Head of caudate nucleus (tissue), 42 donors: ENCODE measurements at regions not wholly inside any gene's neighbourhood (a gene's known extent, or its start where the extent isn't known, plus 50 kb on each side); places are given as distances from the start of the nearest gene placed in this dataset.
A peak's percentile ranks its signal among the peaks of the same experiment; 100 is the strongest.
"Not testable (repeated sequence)": the region's sequence is repeated elsewhere in the genome, so short reads cannot be mapped to it uniquely, and the experiment has no call there.

ENCODE experiments used
- DNase-seq, 42 donors: peaks; one replicate each; pipeline versions ENCODE4 v3.0.0 to v3.0.0-alpha.2; 2020 to 2021; ENCODE audit warnings: mixed read lengths in 7 of 42
- intact Hi-C: fragments of 100-400 bp; cut with DNase I; formaldehyde crosslinking; loops from one replicate; pipeline ENCODE4 v1.15.0; 2022

- intact Hi-C loops = no loop called here
- DNase-seq = no peak
These were observed 147.0 kb downstream of the APIP start for GRCh38 chr11:34769224-34769623.

DNA sequence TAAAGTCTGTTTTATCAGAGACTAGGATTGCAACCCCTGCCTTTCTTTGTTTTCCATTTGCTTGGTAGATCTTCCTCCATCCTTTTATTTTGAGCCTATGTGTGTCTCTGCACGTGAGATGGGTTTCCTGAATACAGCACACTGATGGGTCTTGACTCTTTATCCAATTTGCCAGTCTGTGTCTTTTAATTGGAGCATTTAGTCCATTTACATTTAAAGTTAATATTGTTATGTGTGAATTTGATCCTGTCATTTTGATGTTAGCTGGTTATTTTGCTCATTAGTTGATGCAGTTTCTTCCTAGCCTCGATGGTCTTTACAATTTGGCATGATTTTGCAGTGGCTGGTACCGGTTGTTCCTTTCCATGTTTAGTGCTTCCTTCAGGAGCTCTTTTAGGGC is 141.7 kb downstream of the EHF start:
- intact Hi-C loops, DNase-seq: not testable (repeated sequence)

- DNase-seq = no peak
- intact Hi-C loops = no loop called here
These were observed 137.4 kb downstream of the EHF start for GRCh38 chr11:34758262-34758661.

GRCh38 chr11:34757026-34757451 is 136.1 kb downstream of the EHF start:
- DNase-seq = no peak
- intact Hi-C loops = no loop called here

DNA sequence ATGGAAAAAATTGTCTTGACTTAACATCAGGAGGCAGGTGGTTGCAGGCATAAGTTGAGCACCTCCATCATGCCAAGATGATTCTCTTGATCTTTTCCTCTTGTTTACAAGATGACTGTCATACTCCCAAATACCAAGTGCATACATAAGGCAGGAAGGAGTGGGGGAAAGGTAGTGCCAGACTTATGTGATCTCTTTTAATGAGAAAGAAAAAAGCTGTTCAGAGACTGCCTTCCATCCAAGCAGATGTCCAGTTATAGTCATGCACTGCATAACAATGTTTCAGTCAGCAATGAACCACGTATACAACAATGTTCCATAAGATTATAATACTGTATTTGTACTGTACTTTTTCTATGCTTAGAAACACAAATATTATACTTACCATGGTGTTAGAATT is 135.7 kb downstream of the EHF start:
- intact Hi-C loops = no loop called here
- no peak for DNase-seq

GRCh38 chr11:34755671-34756070 is 134.8 kb downstream of the EHF start:
- DNase-seq = peak; percentile 6 to 84 (median 55)
- intact Hi-C loops = no loop called here

GRCh38 chr11:34754171-34754823 is 133.4 kb downstream of the EHF start:
- DNase-seq = no peak
- intact Hi-C loops = no loop called here

DNA sequence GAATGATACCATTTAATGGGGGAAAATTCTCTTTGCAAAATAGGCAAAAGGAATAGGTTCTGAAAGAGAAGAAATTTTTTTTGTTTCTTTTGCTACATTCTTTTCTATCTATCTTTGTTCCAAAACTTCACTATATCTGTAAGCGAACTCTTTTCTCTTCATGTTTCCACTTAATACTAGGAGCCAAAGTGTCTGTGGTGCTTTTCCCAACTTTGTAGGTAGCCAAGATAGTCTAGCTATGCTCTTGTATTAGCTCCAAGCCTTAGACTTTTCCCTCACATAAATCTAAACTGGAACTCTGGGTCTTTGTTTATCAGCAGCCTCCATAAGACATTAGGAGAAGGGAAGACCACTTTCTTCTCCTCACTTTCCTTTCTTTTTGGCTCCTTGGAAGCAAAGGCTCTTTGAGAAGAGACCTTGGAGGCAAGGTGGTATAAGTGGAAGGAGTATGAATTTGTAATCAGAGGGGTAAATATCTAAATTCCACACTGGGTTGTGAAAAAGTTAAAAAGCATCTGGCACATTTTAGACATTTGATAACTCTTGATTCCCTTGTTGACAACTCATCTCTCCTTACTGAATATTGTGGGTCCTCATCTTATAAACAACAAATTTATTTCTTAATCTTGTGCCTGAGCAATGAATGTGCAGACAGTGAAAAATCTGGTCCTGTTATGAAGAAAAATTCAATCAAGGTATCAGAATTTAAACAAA is 130.0 kb downstream of the EHF start:
- intact Hi-C loops = no loop called here
- DNase-seq = no peak

DNA sequence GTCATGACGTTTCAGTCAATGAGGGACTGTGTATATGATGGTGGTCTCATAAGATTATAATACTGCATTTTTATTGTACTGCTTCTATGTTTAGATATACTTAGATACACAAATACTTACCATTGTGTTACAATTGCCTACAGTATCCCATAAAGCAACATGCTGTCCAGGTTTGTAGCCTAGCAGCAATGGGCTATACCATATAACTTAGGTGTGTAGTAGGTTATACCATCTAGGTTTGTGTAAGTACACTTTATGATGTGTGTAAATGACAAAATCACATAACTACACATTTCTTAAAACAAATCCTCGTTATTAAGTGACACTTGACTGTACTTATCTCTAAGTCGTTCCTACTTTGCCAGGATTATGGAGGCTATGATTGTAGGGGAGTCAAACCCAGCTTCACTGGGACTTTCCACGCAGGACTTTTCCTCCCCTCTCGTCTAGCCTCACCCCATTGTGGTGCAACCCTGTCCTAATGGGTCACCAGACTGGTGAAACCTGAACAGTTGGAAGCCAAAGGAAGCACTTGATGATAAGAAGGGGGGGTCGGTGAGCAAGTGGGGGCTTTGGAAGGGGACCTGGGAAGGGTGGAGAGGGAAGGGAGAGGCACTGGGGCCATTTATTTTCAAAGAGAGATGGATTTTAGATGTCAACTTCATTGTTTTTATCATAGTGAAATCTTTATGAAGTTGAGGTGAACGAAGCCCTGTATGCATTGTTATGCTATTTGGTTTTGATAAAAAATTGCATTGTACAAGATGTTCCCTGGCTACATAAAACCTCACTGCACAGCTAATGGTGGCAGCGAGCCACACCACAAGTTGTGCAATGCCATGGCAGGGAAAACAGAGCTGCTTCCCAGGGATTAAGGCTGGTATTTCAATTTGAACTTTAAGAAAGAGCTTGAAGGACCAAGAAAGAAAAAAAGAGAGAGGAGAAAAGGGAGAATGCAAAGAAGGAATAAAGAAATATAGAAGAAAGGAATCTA is 129.1 kb downstream of the EHF start:
- intact Hi-C loops = no loop called here
- DNase-seq = peak in 13 of 42 donors; percentile 5 to 60 (median 19)

GRCh38 chr11:34748036-34748435 is 127.1 kb downstream of the EHF start:
- intact Hi-C loops = no loop called here
- no peak for DNase-seq

GRCh38 chr11:34747251-34747650 is 126.4 kb downstream of the EHF start:
- no peak for DNase-seq
- intact Hi-C loops = no loop called here

GRCh38 chr11:34745195-34745594 is 124.3 kb downstream of the EHF start:
- peak in 3 of 42 donors; percentile 6 to 44 (median 7) for DNase-seq
- intact Hi-C loops = no loop called here

- intact Hi-C loops = no loop called here
These were observed 123.6 kb downstream of the EHF start for GRCh38 chr11:34744511-34744910.

GRCh38 chr11:34738237-34738636 is 117.3 kb downstream of the EHF start:
- DNase-seq = no peak
- intact Hi-C loops = no loop called here

More at GRCh38 chr11:34744511-34744910, 123.6 kb downstream of the EHF start:
- DNase-seq = no peak

DNA sequence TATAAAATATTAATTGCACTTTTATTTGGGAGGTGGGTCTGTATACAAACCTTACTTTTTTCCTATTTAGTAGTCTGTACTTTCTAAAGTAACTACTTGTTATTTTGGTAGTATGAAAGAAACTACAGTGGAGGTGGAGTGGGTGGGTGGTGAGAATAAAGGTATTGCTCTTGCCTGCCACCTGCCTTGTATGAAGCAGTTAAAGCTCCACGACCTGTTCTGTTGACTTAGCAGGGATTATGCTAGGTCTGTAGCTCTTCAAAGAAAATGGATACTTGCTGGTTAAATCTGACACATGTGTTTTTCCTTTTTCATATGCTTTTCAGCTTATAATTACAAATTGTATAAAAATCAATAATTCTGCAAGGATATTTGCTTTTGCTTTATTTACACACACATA is 111.9 kb downstream of the EHF start:
- intact Hi-C loops = no loop called here
- DNase-seq = peak in 13 of 42 donors; percentile 8 to 66 (median 22)

DNA sequence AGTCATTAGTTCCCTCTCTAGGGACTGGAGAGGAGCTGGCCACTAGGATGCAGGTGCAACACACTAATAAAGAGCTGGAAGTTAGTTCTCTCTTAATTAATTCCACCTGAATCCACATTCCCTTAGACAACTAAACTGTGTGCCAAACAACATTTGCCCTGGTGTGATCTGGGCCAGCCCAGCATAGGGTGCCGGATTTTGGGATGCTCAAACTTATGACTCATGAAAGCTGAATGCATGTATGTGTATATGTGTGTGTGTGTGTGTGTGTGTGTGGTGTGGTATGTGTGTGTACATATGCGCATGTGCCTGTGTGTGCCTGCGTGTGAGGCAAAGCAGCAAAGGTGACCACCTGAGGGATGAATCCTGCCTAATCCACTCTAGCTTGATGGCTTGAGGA is 110.7 kb downstream of the EHF start:
- intact Hi-C loops = no loop called here
- DNase-seq = no peak

- intact Hi-C loops = no loop called here
- DNase-seq = no peak
These were observed 109.8 kb downstream of the EHF start for GRCh38 chr11:34730544-34731295.

- intact Hi-C loops = no loop called here
- no peak for DNase-seq
These were observed 107.7 kb downstream of the EHF start for GRCh38 chr11:34728609-34729008.

- intact Hi-C loops = no loop called here
- DNase-seq = no peak
These were observed 106.4 kb downstream of the EHF start for GRCh38 chr11:34727228-34727737.
